D721Med (cell line): ENCODE measurements at regions not wholly inside any gene's neighbourhood (a gene's known extent, or its start where the extent isn't known, plus 50 kb on each side); places are given as distances from the start of the nearest gene placed in this dataset.
"Not testable (repeated sequence)": the region's sequence is repeated elsewhere in the genome, so short reads cannot be mapped to it uniquely, and the experiment has no call there.

Experiments used
- DNase-seq: peaks from one replicate; pipeline ENCODE4 v3.0.0; 2011; ENCODE audit warnings: low spot score; ENCODE audit not compliant: insufficient read length
- FAIRE-seq: peaks from 2 replicates; lab custom pipeline; 2011; peaks lifted over from hg19 to GRCh38; lab: Jason Lieb, UNC
- CTCF ChIP-seq: IDR thresholded peaks from 2 replicates; pipeline ENCODE4 v1.5.1; 2012; ENCODE audit warnings: mild to moderate bottlenecking, control low read depth; ENCODE audit not compliant: insufficient read depth; ENCODE audit errors: missing control alignments

DNA sequence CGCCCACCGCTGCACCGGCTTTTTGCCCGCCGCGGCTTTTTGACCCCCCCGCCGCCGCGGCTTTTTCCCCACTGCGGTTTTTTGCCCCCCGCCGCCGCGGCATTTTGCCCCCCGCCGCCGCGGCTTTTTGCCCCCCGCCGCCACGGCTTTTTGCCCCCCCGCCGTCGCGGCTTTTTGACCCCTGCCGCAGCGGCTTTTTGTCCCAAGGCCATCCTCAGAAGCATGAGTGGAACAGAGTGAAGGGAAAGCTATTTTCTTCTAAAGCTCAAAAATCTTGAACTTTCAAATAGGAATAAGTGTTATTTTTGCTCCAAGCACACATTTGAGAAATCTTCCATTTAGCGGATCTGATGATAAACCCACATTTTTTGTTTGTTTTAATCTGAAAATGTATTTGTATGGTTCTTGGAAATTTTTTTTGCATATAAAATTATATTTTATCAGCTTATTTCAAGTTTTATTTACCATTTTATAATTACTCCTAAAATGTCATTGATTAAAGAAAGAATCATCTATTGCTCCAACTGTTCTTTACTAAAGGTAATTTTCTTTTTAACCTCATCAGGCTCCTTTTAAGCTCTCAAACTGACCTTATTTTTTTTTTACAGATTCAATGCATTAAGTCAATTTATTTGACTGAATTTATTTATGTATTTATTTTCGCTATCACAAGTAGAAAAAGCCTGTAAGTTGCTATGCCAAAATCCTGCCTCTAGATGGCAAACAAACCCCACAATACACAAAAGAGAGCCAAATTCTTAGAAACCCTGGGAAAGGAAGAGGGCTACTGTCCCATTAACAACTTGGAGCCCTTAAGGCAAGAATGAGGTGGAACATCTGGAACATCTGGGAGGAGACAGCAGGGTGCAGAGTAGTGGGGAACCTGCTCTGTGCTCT lies 460.3 kb downstream of the ZNF33B start:
- peak; percentile 52 for TF ChIP-seq CTCF
- FAIRE-seq, DNase-seq: not testable (repeated sequence)

DNA sequence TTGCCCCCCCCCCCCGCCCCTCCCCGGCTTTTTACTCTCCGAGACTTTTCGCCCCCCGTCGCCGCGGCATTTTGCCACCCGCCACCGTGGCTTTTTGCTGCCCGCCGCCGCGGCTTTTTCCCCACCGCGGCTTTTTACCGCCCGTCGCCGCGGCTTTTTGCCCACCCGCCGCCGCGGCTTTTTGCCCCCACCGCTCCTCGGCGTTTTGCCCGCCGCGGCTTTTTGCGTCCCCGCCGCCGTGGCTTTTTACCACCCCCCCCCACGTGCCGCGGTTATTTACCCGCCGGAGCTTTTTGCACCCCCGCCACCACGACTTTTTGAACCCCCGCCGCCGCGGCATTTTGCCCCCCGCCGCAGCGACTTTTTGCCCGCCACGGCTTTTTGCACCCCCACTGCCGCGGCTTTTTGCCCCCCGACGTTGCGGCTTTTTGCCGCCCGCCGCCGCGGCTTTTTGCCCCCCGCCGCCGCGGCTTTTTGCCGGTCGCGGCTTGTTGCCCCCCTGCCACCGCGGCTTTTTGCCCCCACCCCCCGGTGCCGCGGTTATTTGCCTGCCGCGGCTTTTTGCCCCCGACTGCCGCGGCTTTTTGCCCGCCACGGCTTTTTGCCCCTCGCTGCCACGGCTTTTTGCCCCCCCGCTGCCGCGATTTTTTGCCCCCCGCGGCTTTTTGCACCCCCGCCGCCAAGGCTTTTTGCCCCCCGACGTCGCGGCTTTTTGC lies 461.1 kb downstream of the ZNF33B start:
- no peak for TF ChIP-seq CTCF
- no peak for FAIRE-seq
- DNase-seq, result no peak

- no peak for TF ChIP-seq CTCF
- FAIRE-seq (no peak), DNase-seq (no peak)
These were observed 487.8 kb downstream of the ZNF33B start for GRCh38 chr10:42150428-42151061.

GRCh38 chr10:42149722-42150427 lies 488.5 kb downstream of the ZNF33B start:
- DNase-seq, result no peak
- FAIRE-seq, result no peak
- TF ChIP-seq CTCF, result no peak

- DNase-seq, result no peak
- FAIRE-seq, result no peak
- no peak for TF ChIP-seq CTCF
These were observed 489.2 kb downstream of the ZNF33B start for GRCh38 chr10:42149027-42149700.

DNA sequence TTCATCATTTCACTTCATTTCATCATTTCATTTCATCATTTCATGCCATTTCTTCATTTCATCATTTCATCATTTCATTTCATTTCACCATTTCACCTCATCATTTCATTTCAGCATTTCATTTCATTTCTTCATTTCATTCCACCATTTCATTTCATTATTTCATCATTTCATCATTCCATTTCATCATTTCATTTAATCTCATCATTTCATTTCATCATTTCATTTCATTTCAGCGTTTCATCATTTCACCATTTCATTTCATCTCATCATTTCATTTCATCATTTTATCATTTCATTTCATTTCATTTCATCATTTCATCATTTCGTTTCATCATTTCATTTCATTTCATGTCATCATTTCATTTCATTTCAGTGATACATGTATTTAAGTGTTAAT lies 492.2 kb downstream of the ZNF33B start:
- DNase-seq, FAIRE-seq: not testable (repeated sequence)

GRCh38 chr10:42138023-42138422 lies 500.3 kb downstream of the ZNF33B start:
- not testable (repeated sequence) for FAIRE-seq, DNase-seq
